HEK293T (cell line): ENCODE measurements at regions not wholly inside any gene's neighbourhood (a gene's known extent, or its start where the extent isn't known, plus 50 kb on each side); places are given as distances from the start of the nearest gene placed in this dataset.

Source experiments
- ELF4 ChIP-seq: fragments of 450-650 bp; IDR thresholded peaks from 2 replicates; pipeline ENCODE4 v1.6.1; 2017; ENCODE audit warnings: antibody characterized with exemption
- L3MBTL2 ChIP-seq: fragments of 450-650 bp; conservative IDR thresholded peaks from 2 replicates; pipeline ENCODE4 v1.6.1; 2016; ENCODE audit warnings: mild to moderate bottlenecking

DNA sequence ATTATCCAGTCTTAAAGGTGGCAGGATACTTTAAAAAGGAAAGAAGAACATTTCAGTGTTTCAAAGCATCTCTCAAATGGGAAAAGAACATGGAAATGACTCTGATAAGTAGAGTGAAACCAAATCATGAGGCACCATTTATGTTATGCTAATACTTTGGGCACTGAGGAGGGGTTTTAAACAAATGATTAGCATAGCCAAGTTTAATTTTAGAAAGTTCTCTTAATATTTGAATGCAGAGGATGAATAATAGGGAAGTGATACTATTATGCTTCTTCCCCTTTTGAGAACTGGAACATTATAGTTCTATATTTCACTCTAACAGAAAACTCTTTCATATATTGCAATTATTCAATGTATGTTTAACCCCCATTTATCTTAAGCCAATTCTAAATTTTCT is 1181.9 kb upstream of the PRMT6 start:
- TF ChIP-seq L3MBTL2 (no peak), ELF4 (no peak)
